HAP-1 (cell line): ENCODE measurements at regions not wholly inside any gene's neighbourhood (a gene's known extent, or its start where the extent isn't known, plus 50 kb on each side); places are given as distances from the start of the nearest gene placed in this dataset.

Experiments used
- DNase-seq, 2 experiments: peaks; one replicate each; pipeline ENCODE4 v3.0.0-alpha.2; 2016 to 2020; ENCODE audit warnings: low spot score in 2 of 2
- H3K27me3 ChIP-seq: fragments of 250-450 bp; sonication (Bioruptor Pico); 2 replicates; pipeline ENCODE4 v1.5.1; 2020; ENCODE audit warnings: low read depth, mild to moderate bottlenecking, moderate library complexity
- H3K36me3 ChIP-seq: fragments of 250-450 bp; sonication (Bioruptor Pico); replicated peaks from 2 replicates; pipeline ENCODE4 v1.5.1; 2020; ENCODE audit warnings: mild to moderate bottlenecking
- H3K4me1 ChIP-seq: fragments of 250-450 bp; sonication (Bioruptor Pico); 2 replicates; pipeline ENCODE4 v1.5.1; 2020; ENCODE audit warnings: mild to moderate bottlenecking
- H3K4me3 ChIP-seq: fragments of 250-450 bp; sonication (Bioruptor Pico); 2 replicates; pipeline ENCODE4 v1.5.1; 2020; ENCODE audit warnings: mild to moderate bottlenecking, moderate library complexity
- H3K9me3 ChIP-seq: fragments of 250-450 bp; sonication (Bioruptor Pico); 2 replicates; pipeline ENCODE4 v1.5.1; 2020; ENCODE audit warnings: mild to moderate bottlenecking, moderate library complexity
- in situ Hi-C: fragments of 300-500 bp; cut with MboI; formaldehyde crosslinking; loops from 3 replicates; pipeline ENCODE4 v1.14.3; 2020; ENCODE audit warnings: low sequenced_read_pairs, inconsistent platforms, mixed read lengths

GRCh38 chr13:79037197-79037596 lies 368.9 kb downstream of the RBM26 start:
- in situ Hi-C loops = no loop called here
- Histone ChIP-seq H3K4me3 (no peak overlapping the region), H3K27me3 (no peaks in the 10 kb centered on the region), H3K36me3 (no peaks in the 10 kb centered on the region), H3K4me1 (no peaks in the 10 kb centered on the region), H3K9me3 (no peaks in the 10 kb centered on the region)
- DNase-seq = no peak

GRCh38 chr13:79034341-79034740 lies 371.7 kb downstream of the RBM26 start:
- H3K9me3 ChIP-seq = no peaks in the 10 kb centered on the region
- no peak for DNase-seq
- no peaks in the 10 kb centered on the region for H3K4me1 ChIP-seq
- in situ Hi-C loops = no loop called here
- H3K36me3 ChIP-seq = no peaks in the 10 kb centered on the region
- no peak overlapping the region for H3K4me3 ChIP-seq
- H3K27me3 ChIP-seq = peaks cover 4% of the 10 kb centered on the region

GRCh38 chr13:79030513-79030912 lies 371.6 kb upstream of the OBI1 start:
- Histone ChIP-seq H3K36me3 (no peaks in the 10 kb centered on the region), H3K4me3 (no peak overlapping the region), H3K4me1 (no peaks in the 10 kb centered on the region), H3K27me3 (peaks cover 4% of the 10 kb centered on the region), H3K9me3 (no peaks in the 10 kb centered on the region)
- in situ Hi-C loops = no loop called here
- DNase-seq = no peak

GRCh38 chr13:79018166-79018565 lies 359.2 kb upstream of the OBI1 start:
- in situ Hi-C loops = no loop called here
- Histone ChIP-seq H3K4me3 (no peak overlapping the region), H3K4me1 (no peaks in the 10 kb centered on the region), H3K27me3 (no peaks in the 10 kb centered on the region), H3K9me3 (no peaks in the 10 kb centered on the region), H3K36me3 (no peaks in the 10 kb centered on the region)
- no peak for DNase-seq

DNA sequence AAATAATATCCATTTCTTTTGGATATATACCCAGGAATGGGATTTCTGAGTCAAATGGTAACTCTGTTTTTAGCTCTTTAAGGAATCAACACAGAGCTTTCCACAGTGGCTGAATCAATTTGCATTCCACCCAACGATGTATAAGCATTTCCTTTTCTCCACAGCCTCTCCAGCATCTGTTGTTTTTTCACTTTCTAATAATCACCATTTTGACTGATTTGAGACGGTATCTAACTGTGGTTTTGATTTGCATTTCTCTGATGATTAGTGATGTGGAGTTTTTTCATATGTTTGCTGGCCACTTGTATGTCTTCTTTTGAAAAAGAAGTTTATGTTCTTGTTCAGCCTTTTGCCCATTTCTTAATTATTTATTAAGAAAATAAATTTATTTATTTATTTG lies 352.2 kb upstream of the OBI1 start:
- Histone ChIP-seq H3K4me1 (no peaks in the 10 kb centered on the region), H3K27me3 (no peaks in the 10 kb centered on the region), H3K36me3 (no peaks in the 10 kb centered on the region), H3K4me3 (no peak overlapping the region), H3K9me3 (no peaks in the 10 kb centered on the region)
- DNase-seq = no peak
- in situ Hi-C loops = no loop called here

DNA sequence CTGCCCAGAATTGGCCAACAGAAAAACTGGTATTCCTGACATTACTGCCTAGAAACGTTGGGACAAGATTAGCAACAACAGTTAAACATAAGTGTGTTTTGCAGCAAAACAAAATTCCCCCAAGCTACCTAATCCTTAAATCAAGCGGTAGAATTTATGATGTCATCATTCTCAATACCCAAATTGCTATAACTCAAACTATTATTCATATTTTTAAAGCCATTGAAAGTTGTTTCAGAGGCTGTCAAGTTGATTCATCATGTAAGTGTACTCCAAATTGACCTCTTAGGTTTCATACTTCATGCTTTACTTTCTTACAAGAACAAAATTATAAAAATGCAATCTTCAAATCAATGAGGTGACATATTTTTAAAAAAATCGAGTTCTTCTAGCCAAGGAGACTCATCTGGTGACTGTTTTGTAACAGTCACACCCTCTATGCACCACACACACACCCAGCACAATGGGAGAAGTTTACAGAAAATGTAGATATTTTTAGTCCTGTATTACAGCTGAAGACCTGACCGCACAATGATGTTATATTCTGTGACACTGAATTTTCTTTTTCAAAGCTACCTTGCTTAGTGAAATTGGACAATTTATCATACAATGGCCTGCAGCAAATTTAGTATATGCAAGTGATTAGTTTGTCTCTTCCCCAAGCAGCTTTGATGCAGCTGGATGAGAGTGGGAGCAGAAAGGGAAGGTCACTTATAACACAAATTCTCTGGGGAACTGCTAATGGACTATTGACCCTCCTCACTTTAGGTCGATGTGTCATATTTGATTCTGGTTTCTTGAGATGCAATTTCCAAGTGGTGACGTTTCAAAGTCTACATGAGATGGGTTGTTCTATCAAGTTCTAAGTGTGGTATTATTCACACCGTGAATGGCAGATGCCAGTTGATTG lies 345.3 kb upstream of the OBI1 start:
- H3K27me3 ChIP-seq = no peaks in the 10 kb centered on the region
- in situ Hi-C loops = no loop called here

GRCh38 chr13:78999494-78999893 lies 340.5 kb upstream of the OBI1 start:
- in situ Hi-C loops = loop anchor here (25.0 kb wide), 1 partner anchor 862 kb away; no protein-coding TSS in a partner anchor
- DNase-seq = no peak

More for the DNA sequence above, 345.3 kb upstream of the OBI1 start:
- no peak overlapping the region for H3K4me3 ChIP-seq
- no peak for DNase-seq
- H3K4me1 ChIP-seq = no peaks in the 10 kb centered on the region
- no peaks in the 10 kb centered on the region for H3K9me3 ChIP-seq
- H3K36me3 ChIP-seq = no peaks in the 10 kb centered on the region

GRCh38 chr13:78998630-78999315 lies 339.8 kb upstream of the OBI1 start:
- no peak overlapping the region for H3K4me3 ChIP-seq
- H3K27me3 ChIP-seq = no peaks in the 10 kb centered on the region; the same call in 1 of the 2 replicates
- no peaks in the 10 kb centered on the region for H3K9me3 ChIP-seq
- in situ Hi-C loops = loop anchor here (25.0 kb wide), 1 partner anchor 861 kb away; no protein-coding TSS in a partner anchor
- H3K36me3 ChIP-seq = no peaks in the 10 kb centered on the region
- no peak for DNase-seq
- H3K4me1 ChIP-seq = no peaks in the 10 kb centered on the region

More at GRCh38 chr13:78999494-78999893, 340.5 kb upstream of the OBI1 start:
- Histone ChIP-seq H3K4me1 (no peaks in the 10 kb centered on the region), H3K4me3 (no peak overlapping the region), H3K36me3 (no peaks in the 10 kb centered on the region), H3K27me3 (no peaks in the 10 kb centered on the region; the same call in 1 of the 2 replicates), H3K9me3 (no peaks in the 10 kb centered on the region)

GRCh38 chr13:78997902-78998629 lies 339.1 kb upstream of the OBI1 start:
- in situ Hi-C loops = loop anchor here (25.0 kb wide), 1 partner anchor 861 kb away; no protein-coding TSS in a partner anchor
- DNase-seq = no peak
- H3K27me3 ChIP-seq = no peaks in the 10 kb centered on the region; the same call in 1 of the 2 replicates
- no peaks in the 10 kb centered on the region for H3K9me3 ChIP-seq
- no peaks in the 10 kb centered on the region for H3K4me1 ChIP-seq
- H3K4me3 ChIP-seq = no peak overlapping the region
- no peaks in the 10 kb centered on the region for H3K36me3 ChIP-seq

DNA sequence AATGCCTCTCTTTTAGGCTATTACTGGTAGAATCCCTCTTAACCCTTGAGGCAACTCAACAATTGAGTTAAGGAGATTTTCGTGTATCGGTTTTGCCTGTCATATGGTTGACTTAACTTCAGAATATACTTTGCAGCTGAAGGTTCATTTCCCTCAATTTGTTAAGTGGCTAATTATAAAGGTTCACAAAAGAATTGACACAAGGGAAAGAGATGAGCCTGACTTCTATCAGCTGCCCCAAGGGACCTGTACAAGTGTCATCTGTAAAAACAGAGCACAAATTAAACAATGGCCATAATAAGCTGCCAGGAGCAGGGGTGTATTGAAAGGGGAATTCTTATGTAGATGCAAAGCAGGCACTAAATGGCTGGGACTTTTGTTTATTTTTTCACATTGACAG lies 334.8 kb upstream of the OBI1 start:
- Histone ChIP-seq H3K4me3 (no peak overlapping the region), H3K36me3 (no peaks in the 10 kb centered on the region), H3K9me3 (no peaks in the 10 kb centered on the region), H3K27me3 (no peaks in the 10 kb centered on the region; the same call in 1 of the 2 replicates), H3K4me1 (no peaks in the 10 kb centered on the region)
- in situ Hi-C loops = loop anchor here (25.0 kb wide), 1 partner anchor 856 kb away; no protein-coding TSS in a partner anchor
- DNase-seq = peak in 1 of 2 experiments; percentile 12

DNA sequence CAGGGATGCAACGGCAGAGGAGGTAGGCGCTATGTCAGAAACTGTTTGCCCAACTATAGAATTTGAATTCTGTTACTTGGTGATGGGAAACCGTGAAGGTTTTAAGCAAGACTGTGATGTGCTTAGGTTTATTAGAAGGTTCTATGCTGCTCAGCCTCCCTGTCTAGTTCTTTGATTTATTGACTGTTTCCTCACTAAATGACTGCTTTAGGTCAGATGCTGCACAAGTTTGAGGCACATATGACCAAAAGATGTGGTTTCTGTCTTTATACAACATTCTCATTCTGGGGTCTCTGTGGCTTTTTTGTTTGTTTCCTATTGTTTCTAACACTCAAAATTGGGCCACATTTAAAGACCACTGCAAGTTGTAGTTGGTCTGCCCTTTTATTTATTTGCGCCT lies 323.0 kb upstream of the OBI1 start:
- no peaks in the 10 kb centered on the region for H3K9me3 ChIP-seq
- no peaks in the 10 kb centered on the region for H3K4me1 ChIP-seq
- in situ Hi-C loops = loop anchor here (25.0 kb wide), 1 partner anchor 845 kb away; no protein-coding TSS in a partner anchor
- H3K36me3 ChIP-seq = no peaks in the 10 kb centered on the region
- no peak for DNase-seq
- no peak overlapping the region for H3K4me3 ChIP-seq
- H3K27me3 ChIP-seq = peaks cover 20% of the 10 kb centered on the region

- Histone ChIP-seq H3K9me3 (no peaks in the 10 kb centered on the region), H3K4me1 (no peaks in the 10 kb centered on the region), H3K27me3 (peaks cover 9% of the 10 kb centered on the region; the same call in 1 of the 2 replicates), H3K4me3 (no peak overlapping the region), H3K36me3 (no peaks in the 10 kb centered on the region)
- in situ Hi-C loops = loop anchor here (25.0 kb wide), 1 partner anchor 842 kb away; no protein-coding TSS in a partner anchor
- no peak for DNase-seq
Observed at GRCh38 chr13:78979349-78979748, 320.4 kb upstream of the OBI1 start.

DNA sequence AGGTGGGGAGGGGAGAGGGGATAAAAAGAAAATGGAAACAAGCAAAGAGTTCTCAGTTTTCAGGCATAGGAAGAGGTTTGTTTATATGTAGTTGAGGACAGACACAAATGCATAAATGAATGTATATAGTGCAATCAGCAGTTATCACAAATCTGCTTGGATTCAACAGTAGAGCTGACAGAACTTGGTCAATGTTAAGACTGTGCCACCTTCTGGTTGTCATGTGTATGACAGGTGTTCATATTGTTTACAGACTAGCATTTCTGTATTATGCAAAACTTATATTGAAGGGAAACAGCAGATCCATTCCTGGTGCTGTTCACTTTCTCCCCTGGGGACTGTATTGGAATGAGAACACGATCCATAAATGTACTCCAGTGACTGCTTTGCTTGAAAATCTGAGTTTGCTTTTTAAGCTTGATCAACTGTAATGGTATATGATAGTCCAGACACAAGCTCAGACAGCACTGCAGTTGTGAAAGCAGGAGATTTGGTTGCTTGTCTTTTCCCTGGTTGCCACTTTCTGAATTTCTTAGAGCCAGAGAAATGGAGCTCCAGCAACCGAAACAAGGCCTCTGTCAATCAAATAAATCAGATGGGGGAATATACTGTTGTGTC lies 319.5 kb upstream of the OBI1 start:
- no peaks in the 10 kb centered on the region for H3K36me3 ChIP-seq
- no peaks in the 10 kb centered on the region for H3K9me3 ChIP-seq
- no peak overlapping the region for H3K4me3 ChIP-seq
- DNase-seq = peak; percentile 56 to 70
- in situ Hi-C loops = loop anchor here (25.0 kb wide), 1 partner anchor 841 kb away; no protein-coding TSS in a partner anchor
- peaks cover 9% of the 10 kb centered on the region; the same call in 1 of the 2 replicates for H3K27me3 ChIP-seq
- no peaks in the 10 kb centered on the region for H3K4me1 ChIP-seq
